H1 (cell line): ENCODE measurements at regions not wholly inside any gene's neighbourhood (a gene's known extent, or its start where the extent isn't known, plus 50 kb on each side); places are given as distances from the start of the nearest gene placed in this dataset.

ENCODE experiments used
- CTCF ChIA-PET: fragments of 300-600 bp; sonication (Branson Sonifier 250); formaldehyde crosslinking; loops from one replicate; lab custom pipeline; 2021; ENCODE audit not compliant: partially characterized antibody; lab: Charles Lee
- POLR2A ChIA-PET: fragments of 300-600 bp; sonication (Branson Sonifier 250); formaldehyde crosslinking; loops from one replicate; lab custom pipeline; 2021; ENCODE audit warnings: inconsistent platforms; ENCODE audit not compliant: partially characterized antibody; lab: Charles Lee
- DNase-seq, 2 experiments: peaks; one replicate each; pipeline versions ENCODE4 v3.0.0 to v3.0.0-alpha.2; 2010 to 2022; ENCODE audit warnings: low spot score in 2 of 2, low read depth in 1 of 2, mixed read lengths in 1 of 2
- FAIRE-seq: peaks from 2 replicates; lab custom pipeline; 2011; peaks lifted over from hg19 to GRCh38; lab: Jason Lieb, UNC
- H2AFZ ChIP-seq: 2 replicates; pipeline ENCODE4 v1.8.1; 2012; ENCODE audit warnings: low read length, inconsistent platforms
- H2AK5ac ChIP-seq: 2 replicates; pipeline ENCODE4 v1.6.1; 2013; ENCODE audit warnings: low read depth, low read length
- H2BK120ac ChIP-seq: replicated peaks from 2 replicates; pipeline ENCODE3; 2013; ENCODE audit warnings: low read depth, low read length, inconsistent platforms
- H2BK12ac ChIP-seq: 2 replicates; pipeline ENCODE4 v1.6.1; 2013; ENCODE audit warnings: low read depth, low read length
- H2BK15ac ChIP-seq: 2 replicates; pipeline ENCODE4 v1.6.1; 2013; ENCODE audit warnings: low read length
- H2BK20ac ChIP-seq: 2 replicates; pipeline ENCODE4 v1.6.1; 2013; ENCODE audit warnings: low read length
- H2BK5ac ChIP-seq: 2 replicates; pipeline ENCODE4 v1.6.1; 2013; ENCODE audit warnings: low read depth, low read length
- H3K14ac ChIP-seq: 2 replicates; pipeline ENCODE4 v1.6.1; 2013; ENCODE audit warnings: inconsistent platforms; ENCODE audit not compliant: insufficient read length
- H3K18ac ChIP-seq: 2 replicates; pipeline ENCODE4 v1.6.1; 2013; ENCODE audit warnings: low read length; ENCODE audit errors: extremely low read depth
- H3K23ac ChIP-seq: 2 replicates; pipeline ENCODE4 v1.6.1; 2013; ENCODE audit warnings: inconsistent platforms; ENCODE audit not compliant: insufficient read length
- H3K23me2 ChIP-seq: 2 replicates; pipeline ENCODE4 v1.6.1; 2013; ENCODE audit warnings: low read depth, low read length
- H3K27ac ChIP-seq: 2 replicates; pipeline ENCODE4 v1.6.1; 2011; ENCODE audit warnings: low read depth, low read length, inconsistent platforms
- H3K27me3 ChIP-seq, 4 experiments: replicated peaks in 1 of 4; 1 replicate in 1 of 4; 2 replicates in 3 of 4; pipeline versions ENCODE4 v1.6.1 to v1.8.1; 2011 to 2013; ENCODE audit warnings: low read length in 3 of 4, mild to moderate bottlenecking in 3 of 4, inconsistent platforms in 2 of 4, mixed read lengths in 2 of 4, moderate library complexity in 1 of 4; ENCODE audit not compliant: control insufficient read depth in 3 of 4, insufficient read depth in 3 of 4; ENCODE audit errors: extremely low read depth in 1 of 4
- H3K36me3 ChIP-seq, 4 experiments: 2 replicates each; pipeline versions ENCODE4 v1.6.1 to v1.8.1; 2011 to 2013; ENCODE audit warnings: mild to moderate bottlenecking in 4 of 4, low read length in 3 of 4, moderate library complexity in 2 of 4, control low read depth in 1 of 4, inconsistent platforms in 1 of 4; ENCODE audit not compliant: insufficient read depth in 4 of 4, control insufficient read depth in 2 of 4
- H3K4ac ChIP-seq: replicated peaks from 2 replicates; pipeline ENCODE3; 2013; ENCODE audit warnings: low read length, low read depth, mixed read lengths, inconsistent platforms; ENCODE audit not compliant: insufficient read length
- H3K4me1 ChIP-seq, 4 experiments: replicated peaks in 1 of 4; 1 replicate in 1 of 4; 2 replicates in 3 of 4; pipeline versions ENCODE4 v1.6.1 to v1.8.1; 2011 to 2013; ENCODE audit warnings: low read length in 3 of 4, inconsistent platforms in 2 of 4, mixed read lengths in 1 of 4; ENCODE audit not compliant: insufficient read depth in 4 of 4, control insufficient read depth in 3 of 4
- H3K4me2 ChIP-seq, 2 experiments: 2 replicates each; pipeline versions ENCODE4 v1.6.1 to v1.8.1; 2011 to 2013; ENCODE audit warnings: low read depth in 2 of 2, low read length in 2 of 2, control low read depth in 1 of 2, inconsistent platforms in 1 of 2, mild to moderate bottlenecking in 1 of 2; ENCODE audit not compliant: insufficient read depth in 1 of 2
- H3K4me3 ChIP-seq, 4 experiments: fragments of 200-600, 300-600 bp in 1 of 4; sonication (generic), shearing (Covaris generic), sonication (Bioruptor Twin) in 1 of 4; 2 replicates each; pipeline versions ENCODE4 v1.5.1 to v1.8.1; 2011 to 2016; ENCODE audit warnings: low read length in 4 of 4, low read depth in 3 of 4, control low read depth in 2 of 4, inconsistent platforms in 2 of 4, mild to moderate bottlenecking in 2 of 4, mixed read lengths in 1 of 4, moderate library complexity in 1 of 4; ENCODE audit not compliant: insufficient read depth in 2 of 4; ENCODE audit errors: extremely low read depth in 1 of 4
- H3K56ac ChIP-seq: replicated peaks from 2 replicates; pipeline ENCODE3; 2013; ENCODE audit warnings: low read depth, mild to moderate bottlenecking, mixed read lengths, low read length, inconsistent platforms; ENCODE audit not compliant: insufficient read length
- H3K79me1 ChIP-seq: 2 replicates; pipeline ENCODE4 v1.6.1; 2013; ENCODE audit warnings: low read depth, low read length, control low read depth
- H3K79me2 ChIP-seq, 2 experiments: 2 replicates each; pipeline versions ENCODE4 v1.6.1 to v1.8.1; 2012 to 2013; ENCODE audit warnings: low read length in 2 of 2, mild to moderate bottlenecking in 2 of 2, inconsistent platforms in 1 of 2; ENCODE audit not compliant: insufficient read depth in 2 of 2, control insufficient read depth in 1 of 2
- H3K9ac ChIP-seq, 4 experiments: replicated peaks in 1 of 4; 1 replicate in 1 of 4; 2 replicates in 3 of 4; pipeline versions ENCODE4 v1.6.1 to v1.8.1; 2011 to 2013; ENCODE audit warnings: low read depth in 3 of 4, low read length in 3 of 4, control low read depth in 2 of 4, mild to moderate bottlenecking in 2 of 4, moderate library complexity in 2 of 4, inconsistent platforms in 1 of 4; ENCODE audit errors: extremely low read depth in 1 of 4
- H3K9me3 ChIP-seq, 2 experiments: 2 replicates each; pipeline versions ENCODE4 v1.6.1 to v1.8.1; 2012 to 2013; ENCODE audit warnings: mild to moderate bottlenecking in 2 of 2, moderate library complexity in 2 of 2, control low read depth in 1 of 2, inconsistent platforms in 1 of 2, low read depth in 1 of 2, low read length in 1 of 2, mixed read lengths in 1 of 2; ENCODE audit not compliant: insufficient read depth in 2 of 2
- H4K20me1 ChIP-seq, 2 experiments: replicated peaks in 1 of 2; 2 replicates each; pipeline versions ENCODE3 to v1.8.1; 2011 to 2013; ENCODE audit warnings: inconsistent platforms in 2 of 2, low read length in 2 of 2, mild to moderate bottlenecking in 1 of 2; ENCODE audit not compliant: insufficient read depth in 2 of 2, control insufficient read depth in 1 of 2
- H4K5ac ChIP-seq: 2 replicates; pipeline ENCODE4 v1.6.1; 2013; ENCODE audit warnings: low read length, low read depth, mixed read lengths, inconsistent platforms; ENCODE audit not compliant: insufficient read length
- H4K8ac ChIP-seq: 2 replicates; pipeline ENCODE4 v1.8.0; 2013; ENCODE audit warnings: mild to moderate bottlenecking, moderate library complexity, low read length, inconsistent platforms; ENCODE audit not compliant: insufficient read depth; ENCODE audit errors: extremely low read depth
- H4K91ac ChIP-seq: replicated peaks from 2 replicates; pipeline ENCODE3; 2013; ENCODE audit warnings: low read length, mixed read lengths, inconsistent platforms; ENCODE audit not compliant: insufficient read length
- ASH2L ChIP-seq: fragments of 200-600, 300-600 bp; sonication (generic); IDR thresholded peaks from one replicate; pipeline ENCODE4 v1.7.1; 2017; ENCODE audit warnings: low read length
- E2F6 ChIP-seq: IDR thresholded peaks from 2 replicates; pipeline ENCODE4 v1.6.1; 2012; ENCODE audit warnings: inconsistent platforms
- GABPA ChIP-seq: IDR thresholded peaks from 2 replicates; pipeline ENCODE4 v1.6.1; 2011; ENCODE audit warnings: mild to moderate bottlenecking, low read length, moderate library complexity, borderline replicate concordance; ENCODE audit not compliant: insufficient read depth
- HDAC6 ChIP-seq: IDR thresholded peaks from one replicate; pipeline ENCODE4 v1.7.1; 2012; ENCODE audit warnings: low read depth, mild to moderate bottlenecking, inconsistent platforms, low read length, moderate library complexity
- JUN ChIP-seq: IDR thresholded peaks from 2 replicates; pipeline ENCODE4 v1.6.1; 2011; ENCODE audit warnings: low read depth, mild to moderate bottlenecking, improper control_type of control experiment, low read length
- RXRA ChIP-seq: IDR thresholded peaks from 2 replicates; pipeline ENCODE4 v1.6.1; 2011; ENCODE audit warnings: low read depth, mild to moderate bottlenecking, low read length, moderate library complexity; ENCODE audit not compliant: insufficient read depth
- WGBS, 2 experiments: shearing (Covaris generic) in 1 of 2; methylation state at CpG; one replicate each; pipeline versions ENCODE4 v1.1.6 to v1.1.7; 2013 to 2015; ENCODE audit warnings: low lambda C conversion rate in 2 of 2, mixed read lengths in 2 of 2, inconsistent platforms in 1 of 2, low coverage in 1 of 2, missing lambda C conversion rate in 1 of 2; ENCODE audit not compliant: insufficient replicate concordance in 2 of 2, insufficient coverage in 1 of 2, insufficient read length in 1 of 2; ENCODE audit errors: extremely low coverage in 1 of 2, missing lambda C conversion rate in 1 of 2; 5-methylcytosine and 5-hydroxymethylcytosine counted together

GRCh38 chr1:234963904-234964702 lies 164.5 kb downstream of the TOMM20 start:
- no peak overlapping the region for H4K8ac ChIP-seq
- no peak overlapping the region for H4K91ac ChIP-seq
- 0 out of 2 replicates have a peak overlapping the region, but pooled peaks have one; percentile 0 for H2BK12ac ChIP-seq
- no peak overlapping the region for H2BK120ac ChIP-seq
- no peak overlapping the region for H3K27ac ChIP-seq
- FAIRE-seq (no peak), DNase-seq (no peak)
- ChIA-PET CTCF (interaction anchor here (0.8 kb wide), 1 partner anchor 120 kb away, joined by 3 read pairs; no protein-coding TSS in a partner anchor), POLR2A (interaction anchor here (1.7 kb wide), 1 partner anchor 13 kb away, joined by 3 read pairs; no protein-coding TSS in a partner anchor)
- H2AFZ ChIP-seq: peak overlapping the region; percentile 90; the same call in 1 of the 2 replicates
- no peak overlapping the region for H3K14ac ChIP-seq
- no peaks in the 10 kb centered on the region for H3K79me1 ChIP-seq
- no peak overlapping the region for H3K4me2 ChIP-seq
- no peaks in the 10 kb centered on the region for H3K79me2 ChIP-seq
- WGBS, 2 experiments: 95% methylated on average over 15 of the region's 15 CpGs; no CpG with 5 or more reads in 1 of the 2 experiments
- H4K5ac ChIP-seq: no peak overlapping the region
- H3K9me3 ChIP-seq: no peaks in the 10 kb centered on the region
- no peak overlapping the region for H3K56ac ChIP-seq
- no peak overlapping the region for H3K9ac ChIP-seq
- no peak overlapping the region for H2BK5ac ChIP-seq
- peaks cover 0 to 7% (median 2%) of the 10 kb centered on the region in 4 experiments; a peak in 4 of 7 replicates for H3K4me1 ChIP-seq
- no peaks in the 10 kb centered on the region for H4K20me1 ChIP-seq
- H2BK20ac ChIP-seq: no peak overlapping the region
- H3K27me3 ChIP-seq: peaks cover 0 to 4% (median 1%) of the 10 kb centered on the region in 4 experiments; a peak in 3 of 7 replicates
- no peak overlapping the region for H3K18ac ChIP-seq
- H3K4me3 ChIP-seq: no peak overlapping the region
- no peaks in the 10 kb centered on the region for H3K23me2 ChIP-seq
- H2BK15ac ChIP-seq: no peak overlapping the region
- no peaks in the 10 kb centered on the region for H3K36me3 ChIP-seq
- H3K4ac ChIP-seq: no peak overlapping the region
- no peak overlapping the region for H2AK5ac ChIP-seq
- H3K23ac ChIP-seq: no peak overlapping the region
- TF ChIP-seq HDAC6: no peak
- no peak for TF ChIP-seq JUN
- no peak for TF ChIP-seq E2F6
- no peak for TF ChIP-seq RXRA
- no peak for TF ChIP-seq ASH2L
- TF ChIP-seq GABPA: no peak
